ENCODE measurements at regions not wholly inside any gene's neighbourhood (a gene's known extent, or its start where the extent isn't known, plus 50 kb on each side); places are given as distances from the start of the nearest gene placed in this dataset.

GRCh38 chr5:57568136-57568535, 85.5 kb upstream of the ACTBL2 start:
- TF ChIP-seq CTCF (IDR thresholded peaks at IDR 0.05) = no peak
- TF ChIP-seq ZFX (IDR thresholded peaks at IDR 0.05; ENCODE audit: borderline replicate concordance) = no peak
- no peak overlapping the region for H3K27ac ChIP-seq

- no peak for TF ChIP-seq ZFX (IDR thresholded peaks at IDR 0.05; ENCODE audit: borderline replicate concordance)
- no peak for TF ChIP-seq CTCF (IDR thresholded peaks at IDR 0.05)
- H3K27ac ChIP-seq = no peak overlapping the region
Measured at GRCh38 chr5:57566914-57567313, 84.3 kb upstream of the ACTBL2 start.

- no peak for TF ChIP-seq CTCF (IDR thresholded peaks at IDR 0.05)
- no peak for TF ChIP-seq ZFX (IDR thresholded peaks at IDR 0.05; ENCODE audit: borderline replicate concordance)
- no peak overlapping the region for H3K27ac ChIP-seq
Measured at GRCh38 chr5:57561231-57561842, 78.7 kb upstream of the ACTBL2 start.

GRCh38 chr5:57559110-57559635, 76.6 kb upstream of the ACTBL2 start:
- H3K27ac ChIP-seq = no peak overlapping the region
- no peak for TF ChIP-seq CTCF (IDR thresholded peaks at IDR 0.05)
- no peak for TF ChIP-seq ZFX (IDR thresholded peaks at IDR 0.05; ENCODE audit: borderline replicate concordance)

GRCh38 chr5:57552033-57552432, 69.4 kb upstream of the ACTBL2 start:
- TF ChIP-seq ZFX (IDR thresholded peaks at IDR 0.05; ENCODE audit: borderline replicate concordance) (no peak), CTCF (IDR thresholded peaks at IDR 0.05) (no peak)
- no peak overlapping the region for H3K27ac ChIP-seq

GRCh38 chr5:57551251-57551650, 68.6 kb upstream of the ACTBL2 start:
- TF ChIP-seq CTCF (IDR thresholded peaks at IDR 0.05) (no peak), ZFX (IDR thresholded peaks at IDR 0.05; ENCODE audit: borderline replicate concordance) (no peak)
- no peak overlapping the region for H3K27ac ChIP-seq

GRCh38 chr5:57550132-57550531, 67.5 kb upstream of the ACTBL2 start:
- no peak overlapping the region for H3K27ac ChIP-seq
- TF ChIP-seq ZFX (IDR thresholded peaks at IDR 0.05; ENCODE audit: borderline replicate concordance) (no peak), CTCF (IDR thresholded peaks at IDR 0.05) (no peak)

Measured in 22Rv1 (cell line).